ENCODE measurements at regions not wholly inside any gene's neighbourhood (a gene's known extent, or its start where the extent isn't known, plus 50 kb on each side); places are given as distances from the start of the nearest gene placed in this dataset.

DNA sequence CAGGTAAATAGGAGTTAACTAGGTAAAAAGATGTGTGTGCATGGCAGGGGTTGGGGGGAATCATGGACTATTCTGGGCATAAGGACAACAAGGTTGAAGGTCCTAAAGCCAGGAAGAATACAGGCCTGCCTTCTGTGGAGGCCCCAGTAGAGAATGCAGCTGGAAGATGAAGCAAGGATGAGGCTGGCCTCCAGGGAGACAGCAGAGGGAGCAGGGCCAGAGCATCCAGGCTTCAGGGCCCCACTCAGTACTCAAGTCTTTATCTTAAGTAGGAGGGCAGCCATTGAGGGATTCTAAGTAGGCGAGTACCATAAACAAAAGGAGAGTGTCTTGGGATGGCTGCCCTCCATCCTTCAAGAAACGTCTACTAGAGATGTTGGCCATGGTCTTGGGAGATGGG, 101.8 kb upstream of the APCDD1 start:
- TF ChIP-seq, protein P1, sequence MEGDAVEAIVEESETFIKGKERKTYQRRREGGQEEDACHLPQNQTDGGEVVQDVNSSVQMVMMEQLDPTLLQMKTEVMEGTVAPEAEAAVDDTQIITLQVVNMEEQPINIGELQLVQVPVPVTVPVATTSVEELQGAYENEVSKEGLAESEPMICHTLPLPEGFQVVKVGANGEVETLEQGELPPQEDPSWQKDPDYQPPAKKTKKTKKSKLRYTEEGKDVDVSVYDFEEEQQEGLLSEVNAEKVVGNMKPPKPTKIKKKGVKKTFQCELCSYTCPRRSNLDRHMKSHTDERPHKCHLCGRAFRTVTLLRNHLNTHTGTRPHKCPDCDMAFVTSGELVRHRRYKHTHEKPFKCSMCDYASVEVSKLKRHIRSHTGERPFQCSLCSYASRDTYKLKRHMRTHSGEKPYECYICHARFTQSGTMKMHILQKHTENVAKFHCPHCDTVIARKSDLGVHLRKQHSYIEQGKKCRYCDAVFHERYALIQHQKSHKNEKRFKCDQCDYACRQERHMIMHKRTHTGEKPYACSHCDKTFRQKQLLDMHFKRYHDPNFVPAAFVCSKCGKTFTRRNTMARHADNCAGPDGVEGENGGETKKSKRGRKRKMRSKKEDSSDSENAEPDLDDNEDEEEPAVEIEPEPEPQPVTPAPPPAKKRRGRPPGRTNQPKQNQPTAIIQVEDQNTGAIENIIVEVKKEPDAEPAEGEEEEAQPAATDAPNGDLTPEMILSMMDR (conservative IDR thresholded peaks at IDR 0.05) = no peak
- no peak for TF ChIP-seq ZFX (IDR thresholded peaks at IDR 0.05)
